Stimulated activated CD8-positive, alpha-beta memory T cell treated with anti-CD3 and anti-CD28 coated beads, Interleukin-12 subunit alpha, Interleukin-12 subunit beta, amount 100 ng/mL, for 24 hours (primary cell): ENCODE measurements at regions not wholly inside any gene's neighbourhood (a gene's known extent, or its start where the extent isn't known, plus 50 kb on each side); places are given as distances from the start of the nearest gene placed in this dataset.
"Not testable (repeated sequence)": the region's sequence is repeated elsewhere in the genome, so short reads cannot be mapped to it uniquely, and the experiment has no call there.

ENCODE experiments used
- DNase-seq: peaks from one replicate; pipeline ENCODE4 v3.0.0-alpha.2; 2020; ENCODE audit errors: extremely low read depth

- DNase-seq, result no peak
Measured at GRCh38 chr13:58889474-58889873, 1257.9 kb downstream of the PCDH17 start.

- DNase-seq, result no peak
Measured at GRCh38 chr13:58893396-58893795, 1261.9 kb downstream of the PCDH17 start.

GRCh38 chr13:58906329-58907007 lies 1257.3 kb downstream of the DIAPH3 start:
- DNase-seq, result no peak

- DNase-seq, result no peak
Measured at GRCh38 chr13:58907347-58907746, 1256.4 kb downstream of the DIAPH3 start.

GRCh38 chr13:58908019-58908679 lies 1255.6 kb downstream of the DIAPH3 start:
- DNase-seq, result no peak

- no peak for DNase-seq
Measured at GRCh38 chr13:58919551-58919950, 1244.2 kb downstream of the DIAPH3 start.

GRCh38 chr13:58921129-58921528 lies 1242.6 kb downstream of the DIAPH3 start:
- no peak for DNase-seq

GRCh38 chr13:58926858-58927257 lies 1236.9 kb downstream of the DIAPH3 start:
- no peak for DNase-seq

GRCh38 chr13:58933475-58933874 lies 1230.3 kb downstream of the DIAPH3 start:
- no peak for DNase-seq

- no peak for DNase-seq
Measured at GRCh38 chr13:58935689-58936088, 1228.0 kb downstream of the DIAPH3 start.

GRCh38 chr13:58946274-58946673 lies 1217.5 kb downstream of the DIAPH3 start:
- no peak for DNase-seq

GRCh38 chr13:58949646-58950045 lies 1214.1 kb downstream of the DIAPH3 start:
- no peak for DNase-seq

- DNase-seq, result no peak
Measured at GRCh38 chr13:58950911-58951310, 1212.8 kb downstream of the DIAPH3 start.

- DNase-seq, result no peak
Measured at GRCh38 chr13:58953638-58954037, 1210.1 kb downstream of the DIAPH3 start.

GRCh38 chr13:58955546-58956385 lies 1208.0 kb downstream of the DIAPH3 start:
- no peak for DNase-seq

GRCh38 chr13:58958097-58958496 lies 1205.6 kb downstream of the DIAPH3 start:
- not testable (repeated sequence) for DNase-seq

- DNase-seq, result no peak
Measured at GRCh38 chr13:58960888-58961287, 1202.8 kb downstream of the DIAPH3 start.

- no peak for DNase-seq
Measured at GRCh38 chr13:58963321-58963720, 1200.4 kb downstream of the DIAPH3 start.

GRCh38 chr13:58964048-58964447 lies 1199.7 kb downstream of the DIAPH3 start:
- DNase-seq, result no peak

GRCh38 chr13:58977085-58977484 lies 1186.6 kb downstream of the DIAPH3 start:
- DNase-seq, result no peak

- DNase-seq, result no peak
Measured at GRCh38 chr13:58978331-58978730, 1185.4 kb downstream of the DIAPH3 start.

- no peak for DNase-seq
Measured at GRCh38 chr13:58979851-58980250, 1183.9 kb downstream of the DIAPH3 start.

- DNase-seq, result no peak
Measured at GRCh38 chr13:58985845-58986244, 1177.9 kb downstream of the DIAPH3 start.
